Endothelial cell of umbilical vein (primary cell): ENCODE measurements at regions not wholly inside any gene's neighbourhood (a gene's known extent, or its start where the extent isn't known, plus 50 kb on each side); places are given as distances from the start of the nearest gene placed in this dataset.

Source experiments
- BruUV-seq: library from RNA; stranded (reverse); fragments of 400-500 nt; replicated peaks from 2 replicates; lab custom pipeline; 2021; lab: Mats Ljungman, UMichigan
- CTCF ChIA-PET: fragments of 300-600, 350-600 bp; sonication (Branson Sonifier 250); formaldehyde crosslinking; loops from one replicate; lab custom pipeline; 2021; ENCODE audit warnings: antibody characterized with exemption, inconsistent platforms; lab: Charles Lee
- POLR2A ChIA-PET: fragments of 300-600, 350-600 bp; sonication (Branson Sonifier 250); formaldehyde crosslinking; loops from one replicate; lab custom pipeline; 2021; ENCODE audit warnings: antibody characterized with exemption, inconsistent platforms; lab: Charles Lee
- DNase-seq: peaks from one replicate; pipeline ENCODE4 v3.0.0-alpha.2; 2011; ENCODE audit warnings: low read depth, low spot score
- FAIRE-seq: peaks from 2 replicates; lab custom pipeline; 2011; peaks lifted over from hg19 to GRCh38; lab: Jason Lieb, UNC
- H2AFZ ChIP-seq: 2 replicates; pipeline ENCODE4 v1.6.0; 2012; ENCODE audit warnings: low read depth, low read length, control low read depth, inconsistent platforms
- H3K27ac ChIP-seq: 2 replicates; pipeline ENCODE4 v1.5.1; 2011; ENCODE audit warnings: low read depth, mild to moderate bottlenecking, control low read depth, low read length, moderate library complexity; ENCODE audit not compliant: insufficient read depth
- H3K27me3 ChIP-seq, 2 experiments: 2 replicates each; pipeline versions ENCODE4 v1.6.0 to v1.6.1; 2011; ENCODE audit warnings: low read length in 2 of 2, mixed read lengths in 1 of 2; ENCODE audit not compliant: control insufficient read depth in 2 of 2, insufficient read depth in 2 of 2
- H3K36me3 ChIP-seq, 2 experiments: 2 replicates in 1 of 2; 3 replicates in 1 of 2; pipeline ENCODE4 v1.5.1; 2011; ENCODE audit warnings: low read length in 2 of 2, mild to moderate bottlenecking in 1 of 2, moderate library complexity in 1 of 2; ENCODE audit not compliant: control insufficient read depth in 2 of 2, insufficient read depth in 2 of 2; ENCODE audit errors: extremely low read depth in 1 of 2
- H3K4me1 ChIP-seq: 3 replicates; pipeline ENCODE4 v1.5.1; 2011; ENCODE audit warnings: mild to moderate bottlenecking, low read length; ENCODE audit not compliant: control insufficient read depth, insufficient read depth; ENCODE audit errors: extremely low read depth
- H3K4me2 ChIP-seq: 2 replicates; pipeline ENCODE4 v1.6.1; 2011; ENCODE audit warnings: low read length, control low read depth, mixed read lengths; ENCODE audit not compliant: insufficient read depth
- H3K4me3 ChIP-seq, 3 experiments: fragments of 200-600 bp in 1 of 3; sonication (generic), shearing (Covaris generic) in 1 of 3; replicated peaks in 1 of 3; 2 replicates each; pipeline ENCODE4 v1.5.1; 2011 to 2016; ENCODE audit warnings: control low read depth in 3 of 3, low read length in 3 of 3, mild to moderate bottlenecking in 2 of 3, inconsistent platforms in 1 of 3, low read depth in 1 of 3, moderate library complexity in 1 of 3; ENCODE audit not compliant: insufficient read depth in 1 of 3
- H3K79me2 ChIP-seq: 2 replicates; pipeline ENCODE4 v1.6.0; 2012; ENCODE audit warnings: low read length, inconsistent platforms; ENCODE audit not compliant: control insufficient read depth, insufficient read depth
- H3K9ac ChIP-seq: replicated peaks from 2 replicates; pipeline ENCODE3; 2011; ENCODE audit warnings: low read length, control low read depth; ENCODE audit not compliant: insufficient read depth; ENCODE audit errors: extremely low read depth
- H3K9me1 ChIP-seq: replicated peaks from 3 replicates; pipeline ENCODE4 v1.6.0; 2011; ENCODE audit warnings: mild to moderate bottlenecking, low read length; ENCODE audit not compliant: control insufficient read depth, insufficient read depth; ENCODE audit errors: extremely low read depth
- H3K9me3 ChIP-seq: replicated peaks from 2 replicates; pipeline ENCODE4 v1.5.1; 2012; ENCODE audit warnings: low read length, inconsistent platforms; ENCODE audit not compliant: control insufficient read depth, insufficient read depth
- H4K20me1 ChIP-seq: replicated peaks from 2 replicates; pipeline ENCODE3; 2011; ENCODE audit warnings: mild to moderate bottlenecking, low read length; ENCODE audit not compliant: control insufficient read depth, insufficient read depth; ENCODE audit errors: extremely low read depth
- CTCF ChIP-seq, 2 donors: IDR thresholded peaks; 1 replicate in 1 of 2; 2 replicates in 1 of 2; pipeline ENCODE4 v1.5.1; 2011; ENCODE audit warnings: low read length in 2 of 2, mild to moderate bottlenecking in 2 of 2, moderate library complexity in 2 of 2, control low read depth in 1 of 2, inconsistent platforms in 1 of 2, low read depth in 1 of 2; ENCODE audit not compliant: insufficient read depth in 1 of 2; ENCODE audit errors: extremely low read depth in 1 of 2
- EZH2 ChIP-seq: IDR thresholded peaks from 2 replicates; pipeline ENCODE4 v1.6.1; 2012; ENCODE audit warnings: borderline replicate concordance, low read depth, mild to moderate bottlenecking, moderate library complexity, low read length, inconsistent platforms; ENCODE audit not compliant: severe bottlenecking
- FOS ChIP-seq: IDR thresholded peaks from 2 replicates; pipeline ENCODE4 v1.6.1; 2011; ENCODE audit warnings: mild to moderate bottlenecking, low read length, moderate library complexity, borderline replicate concordance; ENCODE audit not compliant: insufficient read depth
- GATA2 ChIP-seq: IDR thresholded peaks from 2 replicates; pipeline ENCODE4 v1.7.0; 2011; ENCODE audit warnings: low read depth, mild to moderate bottlenecking, moderate library complexity, mixed read lengths, low read length; ENCODE audit not compliant: insufficient read length, insufficient read depth
- JUN ChIP-seq: IDR thresholded peaks from 2 replicates; pipeline ENCODE4 v1.6.1; 2011; ENCODE audit warnings: borderline replicate concordance, low read depth; ENCODE audit not compliant: insufficient read length, insufficient read depth
- MAX ChIP-seq: IDR thresholded peaks from 2 replicates; pipeline ENCODE4 v1.6.1; 2011; ENCODE audit not compliant: insufficient read depth, insufficient read length
- MYC ChIP-seq: IDR thresholded peaks from one replicate; pipeline ENCODE4 v1.6.1; 2011; ENCODE audit warnings: mild to moderate bottlenecking, low read depth, low read length
- POLR2A ChIP-seq: IDR thresholded peaks from 2 replicates; pipeline ENCODE4 v1.6.1; 2012; ENCODE audit warnings: low read depth, mild to moderate bottlenecking, control low read depth, low read length
- POLR2AphosphoS5 ChIP-seq: IDR thresholded peaks from 2 replicates; pipeline ENCODE4 v1.6.1; 2012; ENCODE audit warnings: low read depth, mild to moderate bottlenecking, control low read depth, low read length, moderate library complexity; ENCODE audit not compliant: insufficient read depth
- dilution Hi-C: fragments of 300-500 bp; cut with MboI; formaldehyde crosslinking; loops from one replicate; pipeline ENCODE4 v1.15.0; 2019; ENCODE audit warnings: low sequenced_read_pairs; ENCODE audit not compliant: extremely low pct_ligation_motif_present
- intact Hi-C: fragments of 100-400 bp; cut with micrococcal nuclease; formaldehyde crosslinking; loops from one replicate; pipeline ENCODE4 v1.10.0; 2022

- intact Hi-C loops, result no loop called here
- Histone ChIP-seq H3K9ac (no peak overlapping the region), H4K20me1 (no peaks in the 10 kb centered on the region), H3K27ac (no peak overlapping the region), H3K4me3 (no peak overlapping the region), H3K36me3 (no peaks in the 10 kb centered on the region), H2AFZ (no peak overlapping the region), H3K27me3 (no peaks in the 10 kb centered on the region), H3K9me3 (no peaks in the 10 kb centered on the region), H3K4me1 (no peaks in the 10 kb centered on the region), H3K4me2 (no peak overlapping the region), H3K79me2 (no peaks in the 10 kb centered on the region), H3K9me1 (no peaks in the 10 kb centered on the region)
- FAIRE-seq (no peak), DNase-seq (no peak)
- TF ChIP-seq POLR2A (no peak), MYC (no peak), GATA2 (no peak), POLR2AphosphoS5 (no peak), JUN (no peak), MAX (no peak), EZH2 (no peak), FOS (no peak), CTCF (IDR thresholded peaks at IDR 0.05; ENCODE audit: extremely low read depth in 1 of 2, insufficient read depth in 1 of 2, low read depth in 1 of 2, low read length in 2 of 2) (no peak)
- dilution Hi-C loops, result no loop called here
- BruUV-seq, result no TSS peak
- CTCF ChIA-PET, result no interaction called here
- POLR2A ChIA-PET, result no interaction called here
These were observed 729.8 kb upstream of the SLC10A2 start for GRCh38 chr13:103795892-103796478.
